ENCODE measurements at regions not wholly inside any gene's neighbourhood (a gene's known extent, or its start where the extent isn't known, plus 50 kb on each side); places are given as distances from the start of the nearest gene placed in this dataset.

- no peak for DNase-seq
These were observed 445.5 kb downstream of the KCNH5 start for GRCh38 chr14:62599616-62600385.

DNA sequence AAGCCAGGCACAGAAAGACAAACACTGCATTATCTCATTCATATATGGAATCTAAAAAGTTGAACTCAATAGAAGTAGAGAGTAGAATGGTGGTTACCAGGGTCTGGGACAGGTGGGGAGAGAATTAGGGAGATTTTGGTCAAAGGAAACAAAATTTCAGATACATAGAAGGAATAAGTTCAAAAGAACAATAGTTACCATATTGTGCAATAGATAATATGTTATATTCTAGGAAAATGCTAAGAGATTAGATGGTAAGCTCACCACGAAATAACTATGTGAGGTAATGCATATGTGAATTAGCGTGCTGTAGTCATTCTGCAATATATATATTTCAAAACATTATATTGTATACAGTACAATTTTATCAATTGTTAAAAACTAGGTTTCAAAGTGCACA lies 442.5 kb downstream of the KCNH5 start:
- DNase-seq, result no peak

DNA sequence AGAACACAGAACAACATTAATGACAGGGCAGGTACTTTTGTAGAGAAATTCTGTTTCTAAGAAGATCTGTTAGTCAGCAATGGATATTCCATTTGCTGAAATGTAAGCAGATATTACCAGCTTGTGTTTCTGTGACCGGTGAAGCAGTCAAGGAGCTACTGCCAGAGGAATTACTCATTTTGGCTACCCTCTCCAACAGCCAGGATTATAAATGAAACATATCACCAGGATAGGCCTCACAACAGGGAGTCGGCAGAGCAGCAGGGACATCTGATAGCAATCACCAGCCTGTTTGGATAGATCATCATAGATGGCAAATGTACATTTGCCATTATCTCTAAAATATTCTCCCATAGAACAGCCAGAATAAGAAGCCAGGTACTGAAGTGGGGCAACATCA lies 440.7 kb downstream of the KCNH5 start:
- DNase-seq, result no peak

GRCh38 chr14:62614122-62614521 lies 431.1 kb downstream of the KCNH5 start:
- DNase-seq, result no peak

DNA sequence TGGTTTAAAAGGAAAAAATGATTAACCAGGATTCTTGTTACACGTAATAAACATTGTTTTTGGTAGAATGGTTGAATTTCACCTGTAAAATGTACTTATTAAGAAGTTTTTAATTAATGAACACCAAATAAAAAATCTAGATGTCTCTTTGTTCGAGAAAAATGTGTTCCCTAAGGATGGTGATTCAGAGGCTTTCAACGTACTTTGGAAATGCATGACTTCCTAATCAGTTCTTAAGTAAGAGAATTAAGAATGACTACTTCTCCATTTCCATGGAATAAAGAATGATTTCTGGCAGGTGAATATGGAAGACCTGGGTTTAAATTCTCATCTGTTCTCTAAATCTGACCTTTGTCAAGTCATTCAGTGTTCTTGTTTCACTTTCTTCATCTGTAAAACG lies 428.6 kb downstream of the KCNH5 start:
- DNase-seq, result no peak

DNA sequence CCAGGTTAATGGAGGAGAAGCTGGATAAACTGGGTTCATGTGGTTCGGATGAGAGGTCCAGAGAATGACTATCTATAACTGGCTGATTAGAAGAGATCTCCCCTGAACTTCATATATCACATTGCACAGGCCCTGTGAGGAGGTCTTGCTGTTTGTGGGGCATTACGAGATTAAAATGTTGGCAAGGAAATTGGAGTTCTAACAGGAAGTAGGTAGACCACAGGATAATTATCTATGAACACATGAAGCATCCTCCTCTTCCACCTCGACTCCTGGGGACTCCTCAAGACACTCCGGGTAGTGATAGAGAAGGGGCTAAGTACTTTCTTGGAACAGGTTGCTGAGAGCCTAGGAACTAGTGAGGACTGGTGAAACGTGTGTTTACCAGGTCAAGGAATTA lies 418.8 kb downstream of the KCNH5 start:
- no peak for DNase-seq

GRCh38 chr14:62629176-62629725 lies 416.0 kb downstream of the KCNH5 start:
- DNase-seq, result no peak

DNA sequence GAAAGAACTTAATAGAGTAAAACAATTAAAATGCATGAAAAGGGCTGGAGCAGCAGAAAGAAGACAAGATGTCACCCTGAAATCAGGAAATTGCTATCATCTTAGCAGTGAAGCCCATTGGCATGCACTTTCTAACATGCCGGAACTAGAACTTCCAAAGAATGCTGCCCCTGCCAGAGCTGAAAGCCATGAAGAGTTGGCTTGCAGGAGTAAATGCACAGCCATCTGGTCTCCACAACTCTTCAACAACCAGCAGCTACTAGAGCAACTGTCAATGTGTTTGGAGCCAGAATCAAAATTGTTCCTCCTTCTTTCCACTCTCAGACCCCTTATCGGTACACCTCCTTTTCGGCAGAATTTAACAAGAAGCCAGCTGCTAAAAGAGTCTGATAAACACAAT lies 414.1 kb downstream of the KCNH5 start:
- no peak for DNase-seq

DNA sequence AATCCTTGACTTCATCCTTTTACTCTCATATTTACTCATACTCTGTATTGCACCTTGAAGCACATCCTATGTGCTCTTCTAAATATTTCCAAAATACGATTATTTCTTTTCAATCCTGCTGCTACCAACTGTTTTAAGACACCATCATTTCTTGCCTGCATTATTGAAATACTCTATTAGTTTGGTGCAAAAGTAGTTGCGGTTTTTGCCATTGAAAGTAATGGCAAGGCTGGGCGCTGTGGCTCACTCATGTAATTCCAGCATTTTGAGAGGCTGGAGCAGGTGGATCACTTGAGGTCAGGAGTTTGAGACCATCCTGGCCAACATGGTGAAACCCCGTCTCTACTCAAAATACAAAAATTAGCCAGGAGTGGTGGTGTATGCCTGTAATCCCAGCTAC lies 412.5 kb downstream of the KCNH5 start:
- no peak for DNase-seq

DNA sequence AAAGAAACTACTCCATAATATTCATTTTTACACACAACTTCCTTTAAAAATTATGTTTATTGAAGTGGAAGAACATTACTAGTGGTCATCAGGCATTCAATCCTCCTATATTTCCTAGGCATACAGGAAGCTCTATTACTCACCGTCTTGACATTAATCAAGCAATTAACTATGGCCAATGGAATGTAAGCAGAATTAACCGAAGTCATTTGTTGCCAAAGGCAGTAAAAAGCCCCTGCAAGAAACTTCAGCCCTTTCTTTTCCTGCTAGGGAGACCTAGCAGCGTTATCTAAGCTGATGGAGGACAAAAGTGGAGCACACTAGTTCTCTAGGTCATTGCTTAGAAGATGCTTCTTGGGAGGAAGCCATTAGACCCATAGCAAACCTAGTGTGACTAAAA lies 399.6 kb downstream of the KCNH5 start:
- no peak for DNase-seq

All from activated CD4-positive, CD25-positive, alpha-beta regulatory T cell treated with anti-CD3 and anti-CD28 coated beads, Interleukin-2, amount 50 U/mL, for 72 hours (primary cell).